ENCODE measurements at regions not wholly inside any gene's neighbourhood (a gene's known extent, or its start where the extent isn't known, plus 50 kb on each side); places are given as distances from the start of the nearest gene placed in this dataset.
"Not testable (repeated sequence)": the region's sequence is repeated elsewhere in the genome, so short reads cannot be mapped to it uniquely, and the experiment has no call there.

DNA sequence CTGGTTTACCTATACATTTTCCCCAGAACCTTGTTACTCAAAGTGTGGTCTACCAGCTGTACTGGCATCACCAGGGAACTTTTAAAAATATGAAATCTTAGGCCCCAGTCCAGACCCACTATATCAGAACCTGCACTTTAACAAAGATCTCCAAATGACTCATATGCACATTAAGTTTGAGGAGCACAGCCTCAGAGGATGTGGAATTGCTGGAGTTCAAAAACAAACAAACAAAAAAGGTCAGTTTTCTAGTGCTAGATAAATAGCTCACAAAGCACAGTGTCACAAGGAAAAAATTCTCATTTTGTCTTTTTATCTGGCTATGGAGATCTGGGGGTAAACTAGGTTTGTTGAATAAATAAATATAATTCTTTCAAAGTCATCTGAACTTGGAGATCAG, 68.9 kb upstream of the ANKRD55 start:
- Mint-ChIP-seq H3K4me1 (no peaks in the 10 kb centered on the region), H3K27me3 (no peaks in the 10 kb centered on the region), H3K4me3 (no peak overlapping the region), H3K36me3 (peaks cover 3% of the 10 kb centered on the region), H3K9me3 (ENCODE audit: low read depth) (peaks cover 4% of the 10 kb centered on the region), H3K27ac (no peak overlapping the region)
- CTCF ChIA-PET: interaction anchor here (0.7 kb wide), 1 partner anchor 31 kb away, joined by 3 read pairs; no protein-coding TSS in a partner anchor
- no peak for DNase-seq
- ATAC-seq: no peak

- H3K36me3 Mint-ChIP-seq: peaks cover 1% of the 10 kb centered on the region
- H3K4me1 Mint-ChIP-seq: no peaks in the 10 kb centered on the region
- peaks cover 6% of the 10 kb centered on the region for H3K9me3 Mint-ChIP-seq (ENCODE audit: low read depth)
- H3K27ac Mint-ChIP-seq: no peak overlapping the region
- H3K4me3 Mint-ChIP-seq: no peak overlapping the region
- H3K27me3 Mint-ChIP-seq: no peaks in the 10 kb centered on the region
- no peak for DNase-seq
- CTCF ChIA-PET: no interaction called here
- ATAC-seq: no peak
Measured at GRCh38 chr5:56301069-56301468, 67.9 kb upstream of the ANKRD55 start.

GRCh38 chr5:56299212-56299611, 66.1 kb upstream of the ANKRD55 start:
- CTCF ChIA-PET: no interaction called here
- H3K4me1 Mint-ChIP-seq: no peaks in the 10 kb centered on the region
- no peak overlapping the region for H3K27ac Mint-ChIP-seq

DNA sequence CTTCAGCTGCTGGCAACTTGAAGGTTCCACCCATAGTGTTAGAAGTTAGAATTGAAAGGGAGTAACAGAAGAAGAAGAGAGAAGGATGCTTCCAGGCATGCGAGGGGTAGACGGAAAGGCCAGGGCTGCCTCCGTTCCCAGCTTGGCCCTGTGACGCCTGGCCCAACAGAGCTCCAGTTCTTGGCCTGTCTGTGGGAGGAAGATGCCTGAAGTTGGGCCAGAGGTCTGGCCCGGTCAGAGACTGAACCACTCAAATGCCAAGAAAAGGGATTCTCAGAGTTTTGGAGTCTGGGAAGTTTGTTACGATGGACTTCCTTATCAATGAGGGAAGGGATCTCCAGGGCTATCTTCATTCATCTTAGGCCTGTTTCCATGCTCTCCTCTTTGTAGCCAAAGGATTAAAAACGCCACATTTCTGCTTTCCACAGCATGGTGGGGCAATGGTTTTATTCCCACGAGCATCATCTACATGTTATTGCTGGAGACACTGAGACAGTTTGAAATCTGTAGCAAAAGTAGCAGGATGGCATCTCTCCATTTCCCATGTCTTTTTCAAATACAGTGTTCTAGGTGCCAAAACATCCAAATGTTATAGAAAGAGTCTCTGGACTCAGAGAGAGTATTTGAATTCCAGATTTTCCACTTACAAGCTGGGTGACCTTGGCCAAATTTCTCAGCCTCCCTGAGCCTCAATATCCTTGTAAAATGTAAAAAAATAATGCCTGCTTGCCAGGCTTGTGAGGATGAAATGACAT, 65.4 kb upstream of the ANKRD55 start:
- no peaks in the 10 kb centered on the region for H3K4me1 Mint-ChIP-seq
- ATAC-seq: no peak
- peaks cover 3% of the 10 kb centered on the region for H3K9me3 Mint-ChIP-seq (ENCODE audit: low read depth)
- H3K36me3 Mint-ChIP-seq: no peaks in the 10 kb centered on the region
- H3K27ac Mint-ChIP-seq: no peak overlapping the region
- H3K27me3 Mint-ChIP-seq: no peaks in the 10 kb centered on the region
- H3K4me3 Mint-ChIP-seq: no peak overlapping the region
- DNase-seq: no peak
- CTCF ChIA-PET: no interaction called here

More at GRCh38 chr5:56299212-56299611, 66.1 kb upstream of the ANKRD55 start:
- Mint-ChIP-seq H3K4me3 (no peak overlapping the region), H3K9me3 (ENCODE audit: low read depth) (peaks cover 3% of the 10 kb centered on the region), H3K27me3 (no peaks in the 10 kb centered on the region), H3K36me3 (no peaks in the 10 kb centered on the region)
- DNase-seq: no peak
- no peak for ATAC-seq

- CTCF ChIA-PET: no interaction called here
- Mint-ChIP-seq H3K4me3 (no peak overlapping the region), H3K4me1 (no peaks in the 10 kb centered on the region), H3K27ac (no peak overlapping the region), H3K9me3 (ENCODE audit: low read depth) (peaks cover 3% of the 10 kb centered on the region), H3K36me3 (no peaks in the 10 kb centered on the region), H3K27me3 (no peaks in the 10 kb centered on the region)
- DNase-seq (no peak), ATAC-seq (no peak)
Measured at GRCh38 chr5:56297851-56298250, 64.7 kb upstream of the ANKRD55 start.

DNA sequence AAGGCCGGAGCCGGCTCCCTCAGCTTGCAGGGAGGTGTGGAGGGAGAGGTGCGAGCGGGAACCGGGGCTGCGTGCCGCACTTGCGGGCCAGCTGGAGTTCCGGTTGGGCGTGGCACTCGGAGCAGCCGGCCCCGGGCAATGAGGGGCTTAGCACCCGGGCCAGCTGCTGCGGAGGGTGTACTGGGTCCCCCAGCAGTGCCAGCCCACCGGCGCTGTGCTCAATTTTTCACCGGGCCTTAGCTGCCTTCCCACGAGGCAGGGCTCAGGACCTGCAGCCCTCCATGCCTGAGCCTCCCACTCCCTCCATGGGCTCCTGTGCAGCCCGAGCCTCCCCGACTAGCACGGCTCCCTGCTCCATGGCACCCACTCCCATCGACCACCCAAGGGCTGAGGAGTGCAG, 62.2 kb upstream of the ANKRD55 start:
- H3K27ac Mint-ChIP-seq; CTCF ChIA-PET; H3K27me3 Mint-ChIP-seq; ATAC-seq; DNase-seq; H3K4me1 Mint-ChIP-seq; H3K4me3 Mint-ChIP-seq; H3K9me3 Mint-ChIP-seq (ENCODE audit: low read depth); H3K36me3 Mint-ChIP-seq: not testable (repeated sequence)

- CTCF ChIA-PET: no interaction called here
- no peaks in the 10 kb centered on the region for H3K4me1 Mint-ChIP-seq
- no peaks in the 10 kb centered on the region for H3K27me3 Mint-ChIP-seq
- ATAC-seq (no peak), DNase-seq (no peak)
- H3K36me3 Mint-ChIP-seq: no peaks in the 10 kb centered on the region
- H3K4me3 Mint-ChIP-seq: no peak overlapping the region
- H3K27ac Mint-ChIP-seq: no peak overlapping the region
- peaks cover 3% of the 10 kb centered on the region for H3K9me3 Mint-ChIP-seq (ENCODE audit: low read depth)
Measured at GRCh38 chr5:56294354-56294753, 61.2 kb upstream of the ANKRD55 start.

- H3K27me3 Mint-ChIP-seq; H3K4me3 Mint-ChIP-seq; H3K9me3 Mint-ChIP-seq (ENCODE audit: low read depth); H3K36me3 Mint-ChIP-seq; H3K27ac Mint-ChIP-seq; DNase-seq; ATAC-seq; H3K4me1 Mint-ChIP-seq; CTCF ChIA-PET: not testable (repeated sequence)
Measured at GRCh38 chr5:56292874-56293273, 59.7 kb upstream of the ANKRD55 start.

- Mint-ChIP-seq H3K27ac (no peak overlapping the region), H3K9me3 (ENCODE audit: low read depth) (peaks cover 3% of the 10 kb centered on the region), H3K4me3 (no peak overlapping the region), H3K4me1 (no peaks in the 10 kb centered on the region), H3K27me3 (no peaks in the 10 kb centered on the region), H3K36me3 (no peaks in the 10 kb centered on the region)
- ATAC-seq (no peak), DNase-seq (no peak)
- CTCF ChIA-PET: interaction anchor here (1.1 kb wide), 1 partner anchor 21 kb away, joined by 3 read pairs; no protein-coding TSS in a partner anchor
Measured at GRCh38 chr5:56291661-56292374, 58.7 kb upstream of the ANKRD55 start.

DNA sequence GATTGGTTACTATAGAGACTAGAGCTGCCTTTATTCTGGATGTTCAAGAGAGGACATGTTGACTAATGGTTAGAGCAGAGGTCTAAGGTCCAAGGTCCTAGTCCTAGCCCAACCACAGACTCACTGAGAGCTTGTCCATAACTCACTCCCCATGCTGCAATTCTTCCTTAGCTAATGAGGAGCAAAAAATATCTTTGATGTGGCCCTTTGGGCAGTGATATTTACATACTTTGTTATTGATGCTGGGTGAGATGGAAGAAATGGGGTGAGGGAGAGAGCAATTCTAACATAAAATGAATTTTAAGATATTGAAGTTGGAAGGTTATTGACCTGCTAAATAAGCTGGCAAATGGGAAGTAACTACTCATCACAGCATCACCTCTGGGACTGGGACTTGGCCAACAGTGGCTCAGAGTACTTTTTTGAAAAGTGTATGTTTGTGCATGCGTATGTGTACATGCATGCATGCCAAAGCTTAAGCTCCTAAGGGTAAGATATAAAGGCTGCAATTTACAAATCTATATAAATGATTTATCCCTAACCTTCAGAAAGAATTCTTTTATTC, 58.0 kb upstream of the ANKRD55 start:
- Mint-ChIP-seq H3K4me1 (no peaks in the 10 kb centered on the region), H3K36me3 (no peaks in the 10 kb centered on the region), H3K9me3 (ENCODE audit: low read depth) (peaks cover 2% of the 10 kb centered on the region), H3K27ac (no peak overlapping the region), H3K4me3 (no peak overlapping the region), H3K27me3 (no peaks in the 10 kb centered on the region)
- ATAC-seq (no peak), DNase-seq (no peak)
- CTCF ChIA-PET: interaction anchor here (1.1 kb wide), 1 partner anchor 20 kb away, joined by 3 read pairs; no protein-coding TSS in a partner anchor

- Mint-ChIP-seq H3K27ac (no peak overlapping the region), H3K9me3 (ENCODE audit: low read depth) (no peaks in the 10 kb centered on the region), H3K36me3 (no peaks in the 10 kb centered on the region), H3K4me1 (no peaks in the 10 kb centered on the region), H3K4me3 (no peak overlapping the region), H3K27me3 (no peaks in the 10 kb centered on the region)
- DNase-seq: no peak
- no peak for ATAC-seq
- CTCF ChIA-PET: interaction anchor here (1.1 to 2.2 kb wide), 2 partner anchors 19 kb away, joined by 3 to 8 read pairs; no protein-coding TSS in a partner anchor
Measured at GRCh38 chr5:56290378-56291078, 57.4 kb upstream of the ANKRD55 start.

GRCh38 chr5:56289602-56289987, 56.5 kb upstream of the ANKRD55 start:
- Mint-ChIP-seq H3K4me3 (no peak overlapping the region), H3K27ac (no peak overlapping the region), H3K4me1 (no peaks in the 10 kb centered on the region), H3K27me3 (no peaks in the 10 kb centered on the region), H3K9me3 (ENCODE audit: low read depth) (no peaks in the 10 kb centered on the region), H3K36me3 (no peaks in the 10 kb centered on the region)
- CTCF ChIA-PET: interaction anchor here (2.2 kb wide), 1 partner anchor 19 kb away, joined by 8 read pairs; no protein-coding TSS in a partner anchor
- DNase-seq: no peak
- no peak for ATAC-seq

GRCh38 chr5:56288873-56289601, 55.9 kb upstream of the ANKRD55 start:
- H3K27me3 Mint-ChIP-seq: no peaks in the 10 kb centered on the region
- H3K4me1 Mint-ChIP-seq: no peaks in the 10 kb centered on the region
- no peaks in the 10 kb centered on the region for H3K9me3 Mint-ChIP-seq (ENCODE audit: low read depth)
- CTCF ChIA-PET: interaction anchor here (2.2 kb wide), 1 partner anchor 18 kb away, joined by 8 read pairs; no protein-coding TSS in a partner anchor
- H3K4me3 Mint-ChIP-seq: no peak overlapping the region
- no peak overlapping the region for H3K27ac Mint-ChIP-seq
- no peak for ATAC-seq
- no peaks in the 10 kb centered on the region for H3K36me3 Mint-ChIP-seq
- no peak for DNase-seq
